H9 (cell line): ENCODE measurements at regions not wholly inside any gene's neighbourhood (a gene's known extent, or its start where the extent isn't known, plus 50 kb on each side); places are given as distances from the start of the nearest gene placed in this dataset.

Source experiments
- DNase-seq: peaks from one replicate; pipeline ENCODE4 v3.0.0-alpha.2; 2017
- H2AFZ ChIP-seq: one replicate; pipeline ENCODE4 v1.6.1; 2013; ENCODE audit warnings: mild to moderate bottlenecking, low read length, control low read depth, moderate library complexity
- H2AK5ac ChIP-seq: 2 replicates; pipeline ENCODE4 v1.6.1; 2013; ENCODE audit warnings: low read length, control low read depth, mixed read lengths; ENCODE audit not compliant: insufficient read length
- H2BK120ac ChIP-seq: one replicate; pipeline ENCODE4 v1.6.1; 2013; ENCODE audit warnings: low read depth, mild to moderate bottlenecking, low read length, control low read depth, inconsistent platforms; ENCODE audit not compliant: poor library complexity, severe bottlenecking
- H2BK12ac ChIP-seq: 2 replicates; pipeline ENCODE4 v1.6.1; 2013; ENCODE audit warnings: low read length, control low read depth, mixed read lengths, low read depth; ENCODE audit not compliant: insufficient read length
- H2BK15ac ChIP-seq: 2 replicates; pipeline ENCODE4 v1.6.1; 2013; ENCODE audit warnings: low read depth, low read length, control low read depth
- H2BK20ac ChIP-seq: one replicate; pipeline ENCODE4 v1.6.1; 2013; ENCODE audit warnings: low read depth, mild to moderate bottlenecking, low read length, control low read depth, inconsistent platforms; ENCODE audit not compliant: poor library complexity, severe bottlenecking
- H2BK5ac ChIP-seq: 2 replicates; pipeline ENCODE4 v1.6.1; 2013; ENCODE audit warnings: low read length, control low read depth, mixed read lengths; ENCODE audit not compliant: insufficient read length
- H3K14ac ChIP-seq: 2 replicates; pipeline ENCODE4 v1.6.1; 2013; ENCODE audit warnings: low read length, control low read depth; ENCODE audit not compliant: insufficient read depth
- H3K18ac ChIP-seq: 2 replicates; pipeline ENCODE4 v1.6.1; 2013; ENCODE audit warnings: low read depth, mild to moderate bottlenecking, mixed read lengths, low read length, control low read depth; ENCODE audit not compliant: insufficient read length
- H3K23ac ChIP-seq: 2 replicates; pipeline ENCODE4 v1.6.1; 2013; ENCODE audit warnings: low read length, control low read depth, mixed read lengths, low read depth; ENCODE audit not compliant: insufficient read length
- H3K23me2 ChIP-seq: 2 replicates; pipeline ENCODE4 v1.6.1; 2013; ENCODE audit warnings: low read depth, mild to moderate bottlenecking, mixed read lengths, low read length, control low read depth; ENCODE audit not compliant: insufficient read length, poor library complexity, severe bottlenecking
- H3K27ac ChIP-seq: 2 replicates; pipeline ENCODE4 v1.5.1; 2013; ENCODE audit warnings: low read length, control low read depth, mixed read lengths, low read depth; ENCODE audit not compliant: insufficient read length
- H3K27me3 ChIP-seq: 2 replicates; pipeline ENCODE4 v1.6.1; 2013; ENCODE audit warnings: low read length, control low read depth, inconsistent platforms; ENCODE audit not compliant: insufficient read depth
- H3K4ac ChIP-seq: 2 replicates; pipeline ENCODE4 v1.6.1; 2013; ENCODE audit warnings: low read depth, mild to moderate bottlenecking, control low read depth, inconsistent platforms, low read length, moderate library complexity
- H3K4me1 ChIP-seq: 2 replicates; pipeline ENCODE4 v1.6.1; 2013; ENCODE audit warnings: low read length, control low read depth, inconsistent platforms; ENCODE audit not compliant: insufficient read depth
- H3K4me2 ChIP-seq: 2 replicates; pipeline ENCODE4 v1.6.1; 2013; ENCODE audit warnings: low read length, control low read depth, mixed read lengths; ENCODE audit not compliant: insufficient read length, insufficient read depth
- H3K56ac ChIP-seq: 2 replicates; pipeline ENCODE4 v1.6.1; 2013; ENCODE audit warnings: low read depth, mild to moderate bottlenecking, mixed read lengths, low read length, control low read depth; ENCODE audit not compliant: insufficient read length
- H3K79me1 ChIP-seq: 2 replicates; pipeline ENCODE4 v1.6.1; 2013; ENCODE audit warnings: low read depth, mild to moderate bottlenecking, moderate library complexity, low read length, control low read depth, inconsistent platforms; ENCODE audit not compliant: insufficient read depth, poor library complexity, severe bottlenecking
- H3K79me2 ChIP-seq: 2 replicates; pipeline ENCODE4 v1.6.1; 2013; ENCODE audit warnings: low read length, control low read depth, inconsistent platforms; ENCODE audit not compliant: insufficient read depth
- H3K9ac ChIP-seq: 2 replicates; pipeline ENCODE4 v1.6.1; 2013; ENCODE audit warnings: low read length, control low read depth, mixed read lengths; ENCODE audit not compliant: insufficient read length; ENCODE audit errors: extremely low read depth
- H3K9me3 ChIP-seq: one replicate; pipeline ENCODE4 v1.6.1; 2013; ENCODE audit warnings: low read depth, low read length, inconsistent platforms; ENCODE audit not compliant: control insufficient read depth
- H3T11ph ChIP-seq: one replicate; pipeline ENCODE4 v1.6.1; 2013; ENCODE audit warnings: mild to moderate bottlenecking, low read length, control low read depth, inconsistent platforms
- H4K20me1 ChIP-seq: one replicate; pipeline ENCODE4 v1.6.1; 2013; ENCODE audit not compliant: control insufficient read depth, insufficient read length, insufficient read depth
- H4K5ac ChIP-seq: 2 replicates; pipeline ENCODE4 v1.6.1; 2013; ENCODE audit warnings: low read depth, mild to moderate bottlenecking, mixed read lengths, low read length, control low read depth; ENCODE audit not compliant: insufficient read length
- H4K8ac ChIP-seq: replicated peaks from 2 replicates; pipeline ENCODE4 v1.6.1; 2013; ENCODE audit warnings: low read length, control low read depth, mixed read lengths, low read depth; ENCODE audit not compliant: insufficient read length
- H4K91ac ChIP-seq: 2 replicates; pipeline ENCODE4 v1.6.1; 2013; ENCODE audit warnings: low read depth, mild to moderate bottlenecking, moderate library complexity, mixed read lengths, low read length, control low read depth; ENCODE audit not compliant: insufficient read length
- H3K27ac Mint-ChIP-seq, 3 experiments: 2 replicates in 2 of 3; 3 replicates in 1 of 3; pipeline ENCODE4 v1.8.0; 2020 to 2021; ENCODE audit warnings: mixed read lengths in 3 of 3, mild to moderate bottlenecking in 1 of 3, moderate library complexity in 1 of 3
- H3K27me3 Mint-ChIP-seq: 2 replicates; pipeline ENCODE4 v1.8.0; 2021; ENCODE audit warnings: low read depth, mild to moderate bottlenecking, moderate library complexity, mixed read lengths
- H3K36me3 Mint-ChIP-seq, 3 experiments: 2 replicates in 2 of 3; 3 replicates in 1 of 3; pipeline ENCODE4 v1.8.0; 2020 to 2021; ENCODE audit warnings: low read depth in 3 of 3, mixed read lengths in 3 of 3; ENCODE audit not compliant: insufficient read depth in 1 of 3
- H3K4me1 Mint-ChIP-seq, 2 experiments: 2 replicates each; pipeline ENCODE4 v1.8.0; 2020; ENCODE audit warnings: mixed read lengths in 2 of 2
- H3K4me3 Mint-ChIP-seq, 2 experiments: 2 replicates in 1 of 2; 3 replicates in 1 of 2; pipeline ENCODE4 v1.8.0; 2020 to 2021; ENCODE audit warnings: mild to moderate bottlenecking in 2 of 2, mixed read lengths in 2 of 2, moderate library complexity in 1 of 2
- H3K9me3 Mint-ChIP-seq, 2 experiments: 2 replicates in 1 of 2; 3 replicates in 1 of 2; pipeline ENCODE4 v1.8.0; 2020; ENCODE audit warnings: mild to moderate bottlenecking in 2 of 2, mixed read lengths in 2 of 2, moderate library complexity in 1 of 2
- CTCF ChIP-seq: fragments of 200-600 bp; sonication (generic); conservative IDR thresholded peaks from 3 replicates; pipeline ENCODE4 v1.8.0; 2021; ENCODE audit warnings: antibody characterized with exemption, mild to moderate bottlenecking
- WGBS: extraction: QIAGEN DNeasy Blood & Tissue Kit; methylation state at CpG from one replicate; pipeline ENCODE4 v1.1.7; 2013; ENCODE audit warnings: missing lambda C conversion rate, low lambda C conversion rate, mixed read lengths; ENCODE audit not compliant: insufficient read length; ENCODE audit errors: extremely low coverage; 5-methylcytosine and 5-hydroxymethylcytosine counted together

GRCh38 chr16:87076331-87076949 lies 240.8 kb downstream of the C16orf95 start:
- no peaks in the 10 kb centered on the region for H3K23me2 ChIP-seq
- H4K20me1 ChIP-seq = no peaks in the 10 kb centered on the region
- H4K91ac ChIP-seq = no peak overlapping the region
- Mint-ChIP-seq H3K36me3 (peaks cover 2 to 21% (median 16%) of the 10 kb centered on the region in 3 experiments; a peak in 6 of 7 replicates), H3K9me3 (peaks cover 20 to 22% of the 10 kb centered on the region in 2 experiments), H3K4me1 (peaks cover 7 to 8% of the 10 kb centered on the region in 2 experiments; a peak in 3 of 4 replicates), H3K27ac (no peak overlapping the region; a peak in 1 of 7 replicates), H3K4me3 (no peak overlapping the region), H3K27me3 (peaks cover 2% of the 10 kb centered on the region)
- no peak overlapping the region for H3K14ac ChIP-seq
- H3K4me1 ChIP-seq = no peaks in the 10 kb centered on the region
- H3K9ac ChIP-seq = no peak overlapping the region
- H3K79me2 ChIP-seq = no peaks in the 10 kb centered on the region
- peaks cover 6% of the 10 kb centered on the region for H3K9me3 ChIP-seq
- H2BK15ac ChIP-seq = no peak overlapping the region
- H4K8ac ChIP-seq = no peak overlapping the region
- H2BK5ac ChIP-seq = no peak overlapping the region
- no CpG with 5 or more reads among the region's 20 CpGs for WGBS
- H3K4me2 ChIP-seq = no peak overlapping the region
- no peak overlapping the region for H2BK12ac ChIP-seq
- H4K5ac ChIP-seq = no peak overlapping the region
- no peak overlapping the region for H2BK20ac ChIP-seq
- no peak for DNase-seq
- H3K23ac ChIP-seq = no peak overlapping the region
- no peak overlapping the region for H3K27ac ChIP-seq
- no peak overlapping the region for H2AK5ac ChIP-seq
- no peak overlapping the region for H2BK120ac ChIP-seq
- H2AFZ ChIP-seq = no peak overlapping the region
- H3K4ac ChIP-seq = no peak overlapping the region
- H3K56ac ChIP-seq = no peak overlapping the region
- no peak overlapping the region for H3K18ac ChIP-seq
- no peaks in the 10 kb centered on the region for H3K27me3 ChIP-seq
- H3T11ph ChIP-seq = no peak overlapping the region
- TF ChIP-seq CTCF = no peak
- H3K79me1 ChIP-seq = no peaks in the 10 kb centered on the region
